K562 (cell line): ENCODE measurements at regions not wholly inside any gene's neighbourhood (a gene's known extent, or its start where the extent isn't known, plus 50 kb on each side); places are given as distances from the start of the nearest gene placed in this dataset.

ENCODE experiments used
- ATAC-seq: fragments of 200-7000 bp; cut with Tn5 transposase; 3 replicates; pipeline ENCODE4 v1.9.1; 2020; ENCODE audit warnings: moderate library complexity
- BruUV-seq: library from RNA; stranded (reverse); fragments of 400-500 nt; replicated peaks from 2 replicates; lab custom pipeline; 2021; lab: Mats Ljungman, UMichigan
- CTCF ChIA-PET: fragments of 300-600 bp; formaldehyde crosslinking; extraction: SDS; loops from one replicate; lab custom pipeline; 2021; ENCODE audit warnings: low intra/inter-chr PET ratio; lab: Yijun Ruan, JAX
- POLR2A ChIA-PET: fragments of 300-600, 350-650 bp; sonication (Branson Sonifier 250); formaldehyde crosslinking; extraction: SDS; loops from one replicate; lab custom pipeline; 2021; ENCODE audit warnings: antibody characterized with exemption, inconsistent platforms; lab: Yijun Ruan, JAX
- DNase-seq, 4 experiments: peaks; one replicate each; pipeline versions ENCODE4 v3.0.0 to v3.0.0-alpha.2; 2011 to 2018; ENCODE audit warnings: low spot score in 3 of 4, mixed read lengths in 3 of 4; ENCODE audit errors: extremely low read depth in 1 of 4
- FAIRE-seq: peaks from 2 replicates; lab custom pipeline; 2011; peaks lifted over from hg19 to GRCh38; lab: Jason Lieb, UNC
- H2AFZ ChIP-seq: 2 replicates; pipeline ENCODE4 v1.6.0; 2011; ENCODE audit warnings: low read depth, low read length, control low read depth, inconsistent platforms
- H3K27ac ChIP-seq: fragments of 200-600 bp; 3 replicates; pipeline ENCODE4 v1.8.0; 2011; ENCODE audit warnings: low read depth, mild to moderate bottlenecking, control low read depth, inconsistent platforms, low read length, moderate library complexity, mixed read lengths; ENCODE audit errors: extremely low read depth
- H3K27me3 ChIP-seq, 2 experiments: fragments of 300-600 bp in 1 of 2; 2 replicates in 1 of 2; 3 replicates in 1 of 2; pipeline versions ENCODE4 v1.6.0 to v1.8.0; 2011; ENCODE audit warnings: inconsistent platforms in 2 of 2, low read length in 2 of 2, mild to moderate bottlenecking in 1 of 2, mixed read lengths in 1 of 2, moderate library complexity in 1 of 2; ENCODE audit not compliant: control insufficient read depth in 2 of 2, insufficient read depth in 2 of 2
- H3K36me3 ChIP-seq: fragments of 300-600 bp; 3 replicates; pipeline ENCODE4 v1.8.0; 2011; ENCODE audit warnings: mild to moderate bottlenecking, low read length, inconsistent platforms; ENCODE audit not compliant: control insufficient read depth, insufficient read depth
- H3K4me1 ChIP-seq, 2 experiments: fragments of 200-600 bp in 1 of 2; replicated peaks in 1 of 2; 2 replicates in 1 of 2; 3 replicates in 1 of 2; pipeline versions ENCODE4 v1.5.1 to v1.8.0; 2011; ENCODE audit warnings: inconsistent platforms in 2 of 2, low read length in 2 of 2, mild to moderate bottlenecking in 1 of 2, mixed read lengths in 1 of 2, moderate library complexity in 1 of 2; ENCODE audit not compliant: control insufficient read depth in 2 of 2, insufficient read depth in 2 of 2
- H3K4me2 ChIP-seq: 2 replicates; pipeline ENCODE4 v1.6.1; 2011; ENCODE audit warnings: low read length, control low read depth, inconsistent platforms, mixed read lengths; ENCODE audit not compliant: insufficient read depth
- H3K4me3 ChIP-seq: fragments of 200-600 bp; sonication (generic), shearing (Covaris generic); 2 replicates; pipeline ENCODE4 v1.5.1; 2016; ENCODE audit warnings: control low read depth, inconsistent platforms
- H3K79me2 ChIP-seq: fragments of 200-600 bp; 3 replicates; pipeline ENCODE4 v1.8.0; 2011; ENCODE audit warnings: low read length, inconsistent platforms; ENCODE audit not compliant: control insufficient read depth, insufficient read depth
- H3K9ac ChIP-seq, 2 experiments: 2 replicates each; pipeline versions ENCODE4 v1.6.0 to v1.6.1; 2011; ENCODE audit warnings: low read depth in 2 of 2, low read length in 2 of 2, control low read depth in 1 of 2, inconsistent platforms in 1 of 2, mild to moderate bottlenecking in 1 of 2, mixed read lengths in 1 of 2; ENCODE audit not compliant: insufficient read depth in 1 of 2
- H3K9me1 ChIP-seq: one replicate; pipeline ENCODE4 v1.6.0; 2011; ENCODE audit warnings: inconsistent platforms, mild to moderate bottlenecking, low read length, moderate library complexity; ENCODE audit not compliant: control insufficient read depth, insufficient read depth
- H3K9me3 ChIP-seq: replicated peaks from 2 replicates; pipeline ENCODE4 v1.5.1; 2011; ENCODE audit warnings: low read depth, low read length, inconsistent platforms; ENCODE audit not compliant: control insufficient read depth, insufficient read depth
- H4K20me1 ChIP-seq: replicated peaks from 2 replicates; pipeline ENCODE4 v1.6.1; 2011; ENCODE audit warnings: low read length, inconsistent platforms, mixed read lengths; ENCODE audit not compliant: control insufficient read depth, insufficient read depth
- BMI1 ChIP-seq: fragments of 150-350 bp; IDR thresholded peaks from 2 replicates; pipeline ENCODE4 v1.6.1; 2014; ENCODE audit warnings: low read length
- COPS2 ChIP-seq: fragments of 450-650 bp; conservative IDR thresholded peaks from 2 replicates; pipeline ENCODE4 v1.6.1; 2016; ENCODE audit warnings: mild to moderate bottlenecking, moderate library complexity
- CREBBP ChIP-seq: IDR thresholded peaks from one replicate; pipeline ENCODE4 v1.6.1; 2012; ENCODE audit warnings: low read depth, mild to moderate bottlenecking, control low read depth, inconsistent platforms, low read length
- GATAD2A ChIP-seq: fragments of 450-650 bp; IDR thresholded peaks from 2 replicates; pipeline ENCODE4 v1.6.1; 2017
- HDAC8 ChIP-seq: fragments of 450-650 bp; IDR thresholded peaks from 2 replicates; pipeline ENCODE4 v1.6.1; 2016; ENCODE audit warnings: mild to moderate bottlenecking, missing genetic modification characterization, moderate library complexity, missing compliant biosample characterization
- MXI1 ChIP-seq: IDR thresholded peaks from 2 replicates; pipeline ENCODE4 v1.6.1; 2011; ENCODE audit warnings: low read depth, mild to moderate bottlenecking, improper control_type of control experiment, low read length
- NFATC3 ChIP-seq: fragments of 450-650 bp; IDR thresholded peaks from 2 replicates; pipeline ENCODE4 v1.6.1; 2017; ENCODE audit warnings: mild to moderate bottlenecking
- NUFIP1 ChIP-seq: fragments of 450-650 bp; IDR thresholded peaks from 2 replicates; pipeline ENCODE4 v1.6.1; 2018; ENCODE audit not compliant: partially characterized antibody
- RBM22 ChIP-seq: fragments of 200-400 bp; formaldehyde crosslinking; IDR thresholded peaks from 2 replicates; pipeline ENCODE4 v1.6.1; 2018; ENCODE audit warnings: low read length, low read depth; ENCODE audit not compliant: poor library complexity, severe bottlenecking
- SMARCE1 ChIP-seq: fragments of 450-650 bp; IDR thresholded peaks from 2 replicates; pipeline ENCODE4 v1.7.1; 2016; ENCODE audit warnings: mild to moderate bottlenecking
- XRCC4 ChIP-seq: IDR thresholded peaks from one replicate; pipeline ENCODE4 v1.6.1; 2011; ENCODE audit not compliant: insufficient read depth, insufficient read length; ENCODE audit errors: extremely low read depth
- ZNF12 ChIP-seq: sonication (generic); formaldehyde crosslinking; IDR thresholded peaks from 2 replicates; pipeline ENCODE4 v1.4.0; 2020; ENCODE audit warnings: mild to moderate bottlenecking, missing genetic modification reagents
- ZNF584 ChIP-seq: fragments of 200-800 bp; sonication (Bioruptor generic); IDR thresholded peaks from 2 replicates; pipeline ENCODE4 v1.6.1; 2016; ENCODE audit warnings: low read depth, mild to moderate bottlenecking, missing genetic modification characterization, missing compliant biosample characterization
- ZNF717 ChIP-seq: fragments of 250-450 bp; sonication (Bioruptor Pico); IDR thresholded peaks from 2 replicates; pipeline ENCODE4 v1.5.0; 2021
- in situ Hi-C: fragments of 300-500 bp; cut with MboI; formaldehyde crosslinking; loops from 4 replicates; pipeline ENCODE4 v1.15.0; 2018; ENCODE audit warnings: inconsistent platforms, mixed read lengths
- intact Hi-C: fragments of 100-400 bp; cut with micrococcal nuclease; formaldehyde crosslinking; loops from 2 replicates; pipeline ENCODE4 v1.14.2; 2022
- TF ChIP-seq, protein P1 (sequence below): fragments of 450-650 bp; IDR thresholded peaks from 2 replicates; pipeline ENCODE4 v1.6.1; 2014; ENCODE audit warnings: low read depth, mild to moderate bottlenecking, moderate library complexity, borderline replicate concordance
- TF ChIP-seq, protein P2 (sequence below): sonication (generic); formaldehyde crosslinking; IDR thresholded peaks from 2 replicates; pipeline ENCODE4 v1.8.1; 2023; ENCODE audit warnings: mild to moderate bottlenecking, missing genetic modification reagents
- TF ChIP-seq, protein P3 (sequence below): fragments of 450-650 bp; IDR thresholded peaks from 2 replicates; pipeline ENCODE4 v1.6.1; 2016; ENCODE audit warnings: borderline replicate concordance

DNA sequence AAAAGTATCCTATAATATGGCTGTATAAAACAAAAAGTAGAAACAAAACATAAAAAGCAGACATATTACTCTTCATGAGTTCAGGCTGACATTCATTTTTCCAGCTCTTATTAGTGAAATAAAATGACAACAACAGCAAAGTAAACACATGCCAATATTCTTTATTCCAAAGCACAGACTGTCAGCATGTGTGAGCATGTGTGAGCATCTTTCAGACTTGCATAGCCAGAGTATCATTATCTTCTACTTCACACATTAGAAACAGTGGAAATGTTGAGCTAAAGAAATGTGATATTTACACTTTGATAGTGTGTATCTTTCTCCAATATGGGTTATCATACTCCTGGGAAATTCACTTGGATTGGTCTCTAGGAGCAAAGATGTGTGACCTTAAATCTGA lies 476.6 kb upstream of the TMEM132C start:
- Histone ChIP-seq H3K79me2 (no peaks in the 10 kb centered on the region), H3K27ac (no peak overlapping the region), H3K9me3 (0 out of 2 replicates have a peak, but pooled peaks cover 2% of the 10 kb centered on the region), H3K36me3 (no peaks in the 10 kb centered on the region), H3K4me2 (no peak overlapping the region), H3K9me1 (no peaks in the 10 kb centered on the region), H4K20me1 (no peaks in the 10 kb centered on the region), H2AFZ (no peak overlapping the region), H3K4me3 (no peak overlapping the region), H3K9ac (no peak overlapping the region), H3K27me3 (no peaks in the 10 kb centered on the region), H3K4me1 (no peaks in the 10 kb centered on the region)
- ATAC-seq, result no peak
- no TSS peak for BruUV-seq
- intact Hi-C loops, result no loop called here
- ChIA-PET POLR2A (no interaction called here), CTCF (no interaction called here)
- FAIRE-seq, result no peak
- DNase-seq, result no peak
- no peak for TF ChIP-seq GATAD2A
- TF ChIP-seq HDAC8 (tag), result no peak
- TF ChIP-seq, protein P1, sequence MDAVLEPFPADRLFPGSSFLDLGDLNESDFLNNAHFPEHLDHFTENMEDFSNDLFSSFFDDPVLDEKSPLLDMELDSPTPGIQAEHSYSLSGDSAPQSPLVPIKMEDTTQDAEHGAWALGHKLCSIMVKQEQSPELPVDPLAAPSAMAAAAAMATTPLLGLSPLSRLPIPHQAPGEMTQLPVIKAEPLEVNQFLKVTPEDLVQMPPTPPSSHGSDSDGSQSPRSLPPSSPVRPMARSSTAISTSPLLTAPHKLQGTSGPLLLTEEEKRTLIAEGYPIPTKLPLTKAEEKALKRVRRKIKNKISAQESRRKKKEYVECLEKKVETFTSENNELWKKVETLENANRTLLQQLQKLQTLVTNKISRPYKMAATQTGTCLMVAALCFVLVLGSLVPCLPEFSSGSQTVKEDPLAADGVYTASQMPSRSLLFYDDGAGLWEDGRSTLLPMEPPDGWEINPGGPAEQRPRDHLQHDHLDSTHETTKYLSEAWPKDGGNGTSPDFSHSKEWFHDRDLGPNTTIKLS, result no peak
- no peak for TF ChIP-seq NUFIP1
- no peak for TF ChIP-seq ZNF584 (CRISPR knock-in tag)
- no peak for TF ChIP-seq ZNF12 (CRISPR knock-in tag)
- TF ChIP-seq, protein P2, sequence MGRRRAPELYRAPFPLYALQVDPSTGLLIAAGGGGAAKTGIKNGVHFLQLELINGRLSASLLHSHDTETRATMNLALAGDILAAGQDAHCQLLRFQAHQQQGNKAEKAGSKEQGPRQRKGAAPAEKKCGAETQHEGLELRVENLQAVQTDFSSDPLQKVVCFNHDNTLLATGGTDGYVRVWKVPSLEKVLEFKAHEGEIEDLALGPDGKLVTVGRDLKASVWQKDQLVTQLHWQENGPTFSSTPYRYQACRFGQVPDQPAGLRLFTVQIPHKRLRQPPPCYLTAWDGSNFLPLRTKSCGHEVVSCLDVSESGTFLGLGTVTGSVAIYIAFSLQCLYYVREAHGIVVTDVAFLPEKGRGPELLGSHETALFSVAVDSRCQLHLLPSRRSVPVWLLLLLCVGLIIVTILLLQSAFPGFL (CRISPR knock-in tag), result no peak
- TF ChIP-seq COPS2, result no peak
- TF ChIP-seq ZNF717, result no peak
- TF ChIP-seq MXI1, result no peak
- no peak for TF ChIP-seq NFATC3
- no peak for TF ChIP-seq CREBBP
- TF ChIP-seq RBM22, result no peak
- TF ChIP-seq BMI1, result no peak
- TF ChIP-seq XRCC4, result no peak
- TF ChIP-seq, protein P3, sequence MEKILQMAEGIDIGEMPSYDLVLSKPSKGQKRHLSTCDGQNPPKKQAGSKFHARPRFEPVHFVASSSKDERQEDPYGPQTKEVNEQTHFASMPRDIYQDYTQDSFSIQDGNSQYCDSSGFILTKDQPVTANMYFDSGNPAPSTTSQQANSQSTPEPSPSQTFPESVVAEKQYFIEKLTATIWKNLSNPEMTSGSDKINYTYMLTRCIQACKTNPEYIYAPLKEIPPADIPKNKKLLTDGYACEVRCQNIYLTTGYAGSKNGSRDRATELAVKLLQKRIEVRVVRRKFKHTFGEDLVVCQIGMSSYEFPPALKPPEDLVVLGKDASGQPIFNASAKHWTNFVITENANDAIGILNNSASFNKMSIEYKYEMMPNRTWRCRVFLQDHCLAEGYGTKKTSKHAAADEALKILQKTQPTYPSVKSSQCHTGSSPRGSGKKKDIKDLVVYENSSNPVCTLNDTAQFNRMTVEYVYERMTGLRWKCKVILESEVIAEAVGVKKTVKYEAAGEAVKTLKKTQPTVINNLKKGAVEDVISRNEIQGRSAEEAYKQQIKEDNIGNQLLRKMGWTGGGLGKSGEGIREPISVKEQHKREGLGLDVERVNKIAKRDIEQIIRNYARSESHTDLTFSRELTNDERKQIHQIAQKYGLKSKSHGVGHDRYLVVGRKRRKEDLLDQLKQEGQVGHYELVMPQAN, result no peak
- TF ChIP-seq SMARCE1, result no peak
- in situ Hi-C loops, result no loop called here
